ENCODE measurements at regions not wholly inside any gene's neighbourhood (a gene's known extent, or its start where the extent isn't known, plus 50 kb on each side); places are given as distances from the start of the nearest gene placed in this dataset.

GRCh38 chr5:2461701-2462691 lies 289.5 kb downstream of the IRX2 start:
- H3K36me3 Mint-ChIP-seq (ENCODE audit: low read depth), result no peaks in the 10 kb centered on the region
- H3K9me3 Mint-ChIP-seq (ENCODE audit: insufficient read depth), result no peaks in the 10 kb centered on the region
- DNase-seq (no peak), ATAC-seq (no peak)
- ChIA-PET POLR2A (no interaction called here), CTCF (no interaction called here)
- no peak overlapping the region for H3K4me3 Mint-ChIP-seq
- no peak overlapping the region for H3K27ac Mint-ChIP-seq
- H3K27me3 Mint-ChIP-seq (ENCODE audit: low read depth), result no peaks in the 10 kb centered on the region
- no peaks in the 10 kb centered on the region for H3K4me1 Mint-ChIP-seq (ENCODE audit: low read depth)

GRCh38 chr5:2460098-2460497 lies 291.4 kb downstream of the IRX2 start:
- ChIA-PET POLR2A (no interaction called here), CTCF (no interaction called here)
- Mint-ChIP-seq H3K4me3 (no peak overlapping the region), H3K27ac (no peak overlapping the region), H3K27me3 (ENCODE audit: low read depth) (no peaks in the 10 kb centered on the region), H3K36me3 (ENCODE audit: low read depth) (no peaks in the 10 kb centered on the region), H3K4me1 (ENCODE audit: low read depth) (no peaks in the 10 kb centered on the region), H3K9me3 (ENCODE audit: insufficient read depth) (no peaks in the 10 kb centered on the region)
- DNase-seq (no peak), ATAC-seq (no peak)

- Mint-ChIP-seq H3K9me3 (ENCODE audit: insufficient read depth) (no peaks in the 10 kb centered on the region), H3K27ac (no peak overlapping the region), H3K4me1 (ENCODE audit: low read depth) (no peaks in the 10 kb centered on the region), H3K36me3 (ENCODE audit: low read depth) (no peaks in the 10 kb centered on the region), H3K27me3 (ENCODE audit: low read depth) (no peaks in the 10 kb centered on the region), H3K4me3 (no peak overlapping the region)
- DNase-seq (no peak), ATAC-seq (no peak)
- POLR2A ChIA-PET, result no interaction called here
- CTCF ChIA-PET, result no interaction called here
Observed at GRCh38 chr5:2459251-2459650, 292.2 kb downstream of the IRX2 start.

GRCh38 chr5:2455878-2456277 lies 295.6 kb downstream of the IRX2 start:
- DNase-seq (no peak), ATAC-seq (no peak)
- Mint-ChIP-seq H3K4me3 (no peak overlapping the region), H3K27ac (no peak overlapping the region), H3K9me3 (ENCODE audit: insufficient read depth) (no peaks in the 10 kb centered on the region), H3K36me3 (ENCODE audit: low read depth) (no peaks in the 10 kb centered on the region), H3K4me1 (ENCODE audit: low read depth) (no peaks in the 10 kb centered on the region), H3K27me3 (ENCODE audit: low read depth) (no peaks in the 10 kb centered on the region)
- POLR2A ChIA-PET, result no interaction called here
- CTCF ChIA-PET, result no interaction called here

GRCh38 chr5:2454876-2455275 lies 296.6 kb downstream of the IRX2 start:
- H3K36me3 Mint-ChIP-seq (ENCODE audit: low read depth), result no peaks in the 10 kb centered on the region
- DNase-seq, result no peak
- no peaks in the 10 kb centered on the region for H3K9me3 Mint-ChIP-seq (ENCODE audit: insufficient read depth)
- no peak overlapping the region for H3K27ac Mint-ChIP-seq
- ATAC-seq, result no peak
- no peak overlapping the region for H3K4me3 Mint-ChIP-seq
- no peaks in the 10 kb centered on the region for H3K27me3 Mint-ChIP-seq (ENCODE audit: low read depth)
- ChIA-PET POLR2A (no interaction called here), CTCF (no interaction called here)
- H3K4me1 Mint-ChIP-seq (ENCODE audit: low read depth), result no peaks in the 10 kb centered on the region

GRCh38 chr5:2453781-2454180 lies 297.7 kb downstream of the IRX2 start:
- H3K4me1 Mint-ChIP-seq (ENCODE audit: low read depth), result no peaks in the 10 kb centered on the region
- ATAC-seq (no peak), DNase-seq (no peak)
- no peaks in the 10 kb centered on the region for H3K9me3 Mint-ChIP-seq (ENCODE audit: insufficient read depth)
- no peaks in the 10 kb centered on the region for H3K36me3 Mint-ChIP-seq (ENCODE audit: low read depth)
- H3K27me3 Mint-ChIP-seq (ENCODE audit: low read depth), result no peaks in the 10 kb centered on the region
- CTCF ChIA-PET, result no interaction called here
- no peak overlapping the region for H3K27ac Mint-ChIP-seq
- POLR2A ChIA-PET, result no interaction called here
- H3K4me3 Mint-ChIP-seq, result no peak overlapping the region

GRCh38 chr5:2451100-2451499 lies 300.4 kb downstream of the IRX2 start:
- no peak for DNase-seq
- Mint-ChIP-seq H3K9me3 (ENCODE audit: insufficient read depth) (no peaks in the 10 kb centered on the region), H3K27ac (no peak overlapping the region), H3K4me3 (no peak overlapping the region), H3K27me3 (ENCODE audit: low read depth) (no peaks in the 10 kb centered on the region), H3K36me3 (ENCODE audit: low read depth) (no peaks in the 10 kb centered on the region), H3K4me1 (ENCODE audit: low read depth) (no peaks in the 10 kb centered on the region)
- CTCF ChIA-PET, result no interaction called here
- POLR2A ChIA-PET, result no interaction called here
- ATAC-seq, result no peak

GRCh38 chr5:2442496-2443354 lies 308.8 kb downstream of the IRX2 start:
- Mint-ChIP-seq H3K27me3 (ENCODE audit: low read depth) (no peaks in the 10 kb centered on the region), H3K4me3 (no peak overlapping the region), H3K9me3 (ENCODE audit: insufficient read depth) (no peaks in the 10 kb centered on the region), H3K27ac (no peak overlapping the region), H3K4me1 (ENCODE audit: low read depth) (no peaks in the 10 kb centered on the region), H3K36me3 (ENCODE audit: low read depth) (no peaks in the 10 kb centered on the region)
- ChIA-PET CTCF (no interaction called here), POLR2A (no interaction called here)
- ATAC-seq (no peak), DNase-seq (no peak)

GRCh38 chr5:2441495-2442180 lies 309.8 kb downstream of the IRX2 start:
- CTCF ChIA-PET, result no interaction called here
- no peaks in the 10 kb centered on the region for H3K4me1 Mint-ChIP-seq (ENCODE audit: low read depth)
- no peak overlapping the region for H3K27ac Mint-ChIP-seq
- no peak overlapping the region for H3K4me3 Mint-ChIP-seq
- POLR2A ChIA-PET, result no interaction called here
- ATAC-seq, result no peak
- no peak for DNase-seq
- H3K36me3 Mint-ChIP-seq (ENCODE audit: low read depth), result no peaks in the 10 kb centered on the region
- no peaks in the 10 kb centered on the region for H3K9me3 Mint-ChIP-seq (ENCODE audit: insufficient read depth)
- H3K27me3 Mint-ChIP-seq (ENCODE audit: low read depth), result no peaks in the 10 kb centered on the region

- POLR2A ChIA-PET, result no interaction called here
- H3K4me3 Mint-ChIP-seq, result no peak overlapping the region
- CTCF ChIA-PET, result no interaction called here
- no peaks in the 10 kb centered on the region for H3K27me3 Mint-ChIP-seq (ENCODE audit: low read depth)
- H3K36me3 Mint-ChIP-seq (ENCODE audit: low read depth), result no peaks in the 10 kb centered on the region
- DNase-seq (no peak), ATAC-seq (no peak)
- H3K9me3 Mint-ChIP-seq (ENCODE audit: insufficient read depth), result no peaks in the 10 kb centered on the region
- H3K27ac Mint-ChIP-seq, result no peak overlapping the region
- H3K4me1 Mint-ChIP-seq (ENCODE audit: low read depth), result no peaks in the 10 kb centered on the region
Observed at GRCh38 chr5:2439608-2440007, 311.9 kb downstream of the IRX2 start.

- POLR2A ChIA-PET, result no interaction called here
- DNase-seq (no peak), ATAC-seq (no peak)
- CTCF ChIA-PET, result no interaction called here
- Mint-ChIP-seq H3K4me1 (ENCODE audit: low read depth) (no peaks in the 10 kb centered on the region), H3K9me3 (ENCODE audit: insufficient read depth) (peaks cover 3% of the 10 kb centered on the region), H3K27ac (no peak overlapping the region), H3K27me3 (ENCODE audit: low read depth) (no peaks in the 10 kb centered on the region), H3K36me3 (ENCODE audit: low read depth) (no peaks in the 10 kb centered on the region), H3K4me3 (no peak overlapping the region)
Observed at GRCh38 chr5:2433086-2433485, 318.4 kb downstream of the IRX2 start.
